Endothelial cell (in vitro differentiated cells): ENCODE measurements at regions not wholly inside any gene's neighbourhood (a gene's known extent, or its start where the extent isn't known, plus 50 kb on each side); places are given as distances from the start of the nearest gene placed in this dataset.

Experiments used
- DNase-seq: peaks from one replicate; pipeline ENCODE4 v3.0.0; 2021; ENCODE audit warnings: low spot score
- H3K27ac Mint-ChIP-seq: one replicate; pipeline ENCODE4 v1.8.0; 2021; ENCODE audit warnings: mixed read lengths, inconsistent platforms; ENCODE audit not compliant: unreplicated experiment
- H3K27me3 Mint-ChIP-seq: one replicate; pipeline ENCODE4 v1.8.0; 2021; ENCODE audit warnings: mild to moderate bottlenecking, moderate library complexity, mixed read lengths, inconsistent platforms; ENCODE audit not compliant: unreplicated experiment
- H3K36me3 Mint-ChIP-seq: one replicate; pipeline ENCODE4 v1.8.0; 2021; ENCODE audit warnings: mild to moderate bottlenecking, low read depth, mixed read lengths, inconsistent platforms; ENCODE audit not compliant: unreplicated experiment
- H3K4me1 Mint-ChIP-seq: one replicate; pipeline ENCODE4 v1.8.0; 2021; ENCODE audit warnings: mild to moderate bottlenecking, mixed read lengths, inconsistent platforms; ENCODE audit not compliant: unreplicated experiment
- H3K4me3 Mint-ChIP-seq: one replicate; pipeline ENCODE4 v1.8.0; 2021; ENCODE audit warnings: mild to moderate bottlenecking, mixed read lengths, inconsistent platforms; ENCODE audit not compliant: unreplicated experiment
- H3K9me3 Mint-ChIP-seq: one replicate; pipeline ENCODE4 v1.8.0; 2021; ENCODE audit warnings: mixed read lengths, inconsistent platforms; ENCODE audit not compliant: unreplicated experiment
- TF ChIP-seq, protein P1 (sequence below): fragments of 200-600 bp; sonication (generic); IDR thresholded peaks from one replicate; pipeline ENCODE4 v1.5.0; 2021; ENCODE audit warnings: antibody characterized with exemption; ENCODE audit not compliant: unreplicated experiment

DNA sequence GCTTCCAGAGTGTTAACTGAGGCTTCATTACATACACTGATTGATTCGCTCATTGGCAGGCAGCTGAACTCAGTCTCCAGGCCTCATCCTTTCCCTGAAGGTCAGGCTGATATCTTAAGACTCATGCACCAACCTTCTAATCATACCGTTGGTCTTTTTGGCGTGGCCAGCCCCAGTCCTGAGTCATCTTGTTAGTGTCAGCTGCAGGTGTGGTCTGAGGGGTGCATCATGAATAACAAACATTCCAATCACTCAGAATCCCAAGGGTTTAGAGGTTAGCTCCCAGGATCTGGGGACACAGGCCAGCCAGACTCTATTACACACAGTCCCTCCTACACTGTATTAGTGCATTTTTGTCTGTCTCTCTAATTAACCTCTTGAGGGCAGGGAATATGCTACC is 271.5 kb downstream of the HRH4 start:
- H3K4me3 Mint-ChIP-seq: no peak overlapping the region
- H3K27ac Mint-ChIP-seq: no peak overlapping the region
- peaks cover 2% of the 10 kb centered on the region for H3K27me3 Mint-ChIP-seq
- DNase-seq: no peak
- H3K36me3 Mint-ChIP-seq: no peaks in the 10 kb centered on the region
- no peaks in the 10 kb centered on the region for H3K4me1 Mint-ChIP-seq
- TF ChIP-seq, protein P1, sequence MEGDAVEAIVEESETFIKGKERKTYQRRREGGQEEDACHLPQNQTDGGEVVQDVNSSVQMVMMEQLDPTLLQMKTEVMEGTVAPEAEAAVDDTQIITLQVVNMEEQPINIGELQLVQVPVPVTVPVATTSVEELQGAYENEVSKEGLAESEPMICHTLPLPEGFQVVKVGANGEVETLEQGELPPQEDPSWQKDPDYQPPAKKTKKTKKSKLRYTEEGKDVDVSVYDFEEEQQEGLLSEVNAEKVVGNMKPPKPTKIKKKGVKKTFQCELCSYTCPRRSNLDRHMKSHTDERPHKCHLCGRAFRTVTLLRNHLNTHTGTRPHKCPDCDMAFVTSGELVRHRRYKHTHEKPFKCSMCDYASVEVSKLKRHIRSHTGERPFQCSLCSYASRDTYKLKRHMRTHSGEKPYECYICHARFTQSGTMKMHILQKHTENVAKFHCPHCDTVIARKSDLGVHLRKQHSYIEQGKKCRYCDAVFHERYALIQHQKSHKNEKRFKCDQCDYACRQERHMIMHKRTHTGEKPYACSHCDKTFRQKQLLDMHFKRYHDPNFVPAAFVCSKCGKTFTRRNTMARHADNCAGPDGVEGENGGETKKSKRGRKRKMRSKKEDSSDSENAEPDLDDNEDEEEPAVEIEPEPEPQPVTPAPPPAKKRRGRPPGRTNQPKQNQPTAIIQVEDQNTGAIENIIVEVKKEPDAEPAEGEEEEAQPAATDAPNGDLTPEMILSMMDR: no peak
- no peaks in the 10 kb centered on the region for H3K9me3 Mint-ChIP-seq

DNA sequence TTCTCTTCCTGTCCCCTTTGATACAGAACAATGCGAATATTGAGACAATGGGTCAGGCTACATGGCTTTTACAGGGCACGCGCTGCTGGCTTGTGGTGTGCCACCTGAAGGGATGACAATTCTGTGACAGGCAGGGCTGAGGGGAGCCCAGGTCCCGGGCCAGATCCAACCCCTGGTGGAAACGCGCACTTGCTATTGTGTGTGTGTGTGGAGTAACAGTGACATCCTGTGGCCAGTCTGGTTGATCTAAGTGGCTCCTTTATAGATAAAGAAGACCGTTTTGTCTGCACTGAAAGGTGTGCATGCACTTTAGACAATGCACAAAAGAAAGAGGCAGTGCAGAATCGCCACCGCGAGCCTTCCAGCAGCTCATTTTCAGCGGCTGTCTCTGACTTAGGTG is 273.6 kb downstream of the HRH4 start:
- Mint-ChIP-seq H3K27me3 (no peaks in the 10 kb centered on the region), H3K9me3 (no peaks in the 10 kb centered on the region), H3K4me1 (no peaks in the 10 kb centered on the region), H3K36me3 (no peaks in the 10 kb centered on the region), H3K27ac (no peak overlapping the region), H3K4me3 (no peak overlapping the region)
- peak; percentile 31 for DNase-seq
- TF ChIP-seq, protein P1: no peak

DNA sequence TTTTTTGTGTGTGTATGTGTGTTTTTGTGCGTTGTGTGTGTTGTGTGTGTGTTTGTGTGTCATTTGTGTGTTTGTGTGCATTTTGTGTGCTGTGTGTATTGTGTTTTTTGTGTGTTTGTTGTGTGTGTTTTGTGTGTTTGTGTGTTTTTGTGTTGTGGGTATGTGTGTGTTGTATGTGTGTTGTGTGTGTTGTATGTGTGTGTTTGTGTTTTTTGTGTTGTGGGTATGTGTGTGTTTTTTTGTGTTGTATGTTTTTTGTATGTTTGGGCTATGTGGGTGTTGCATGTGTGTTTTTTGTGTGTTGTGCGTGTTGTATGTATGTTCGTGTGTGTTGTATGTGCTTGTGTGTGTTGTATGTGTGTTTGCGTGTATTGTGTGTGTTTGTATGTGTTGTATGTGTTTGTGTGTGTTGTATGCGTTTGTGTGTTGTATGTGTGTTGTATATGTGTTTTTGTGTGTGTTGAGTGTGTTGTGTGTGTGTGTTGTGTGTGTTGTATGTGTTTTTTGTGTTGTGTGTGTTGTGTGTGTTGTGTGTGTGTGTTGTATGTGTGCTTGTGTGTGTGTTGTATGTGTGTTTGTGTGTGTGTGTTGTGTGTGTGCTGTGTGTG is 275.3 kb downstream of the HRH4 start:
- Mint-ChIP-seq H3K36me3 (no peaks in the 10 kb centered on the region), H3K4me1 (no peaks in the 10 kb centered on the region), H3K27me3 (no peaks in the 10 kb centered on the region), H3K27ac (no peak overlapping the region), H3K4me3 (no peak overlapping the region), H3K9me3 (no peaks in the 10 kb centered on the region)
- no peak for DNase-seq
- TF ChIP-seq, protein P1: no peak

DNA sequence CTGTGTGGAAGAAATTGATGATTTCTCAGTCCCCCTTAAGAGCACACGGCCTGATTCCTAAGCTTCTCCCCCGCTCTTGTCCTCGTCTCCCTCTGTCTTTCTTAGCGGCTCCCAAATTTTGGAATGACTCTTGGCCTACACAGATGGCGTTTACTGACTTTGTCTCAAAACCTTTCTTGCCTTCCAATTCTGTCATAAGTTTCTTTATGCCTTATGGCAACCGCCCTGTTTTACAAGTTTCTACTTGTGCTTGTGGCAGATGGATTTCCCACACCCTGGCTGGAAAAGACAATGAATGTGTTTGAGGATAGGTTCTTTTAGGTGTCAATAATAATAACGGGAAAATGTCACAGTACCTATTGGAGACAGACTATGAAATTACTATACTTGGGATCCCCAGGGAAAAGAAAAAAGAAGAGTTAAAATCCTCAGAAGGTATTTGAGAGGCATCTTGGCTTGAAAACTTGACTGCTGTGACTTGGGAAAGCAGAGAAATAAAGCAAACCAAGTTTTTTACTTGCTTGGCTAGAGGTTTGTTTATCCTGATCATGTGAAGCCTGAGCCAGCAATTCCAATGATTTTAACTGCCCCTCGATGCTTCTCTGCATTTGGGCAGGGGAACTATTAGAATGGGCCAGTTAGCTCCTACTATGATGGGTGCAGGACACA is 276.4 kb downstream of the HRH4 start:
- Mint-ChIP-seq H3K27ac (no peak overlapping the region), H3K27me3 (no peaks in the 10 kb centered on the region), H3K36me3 (no peaks in the 10 kb centered on the region), H3K4me1 (no peaks in the 10 kb centered on the region), H3K4me3 (no peak overlapping the region), H3K9me3 (no peaks in the 10 kb centered on the region)
- TF ChIP-seq, protein P1: no peak
- no peak for DNase-seq

DNA sequence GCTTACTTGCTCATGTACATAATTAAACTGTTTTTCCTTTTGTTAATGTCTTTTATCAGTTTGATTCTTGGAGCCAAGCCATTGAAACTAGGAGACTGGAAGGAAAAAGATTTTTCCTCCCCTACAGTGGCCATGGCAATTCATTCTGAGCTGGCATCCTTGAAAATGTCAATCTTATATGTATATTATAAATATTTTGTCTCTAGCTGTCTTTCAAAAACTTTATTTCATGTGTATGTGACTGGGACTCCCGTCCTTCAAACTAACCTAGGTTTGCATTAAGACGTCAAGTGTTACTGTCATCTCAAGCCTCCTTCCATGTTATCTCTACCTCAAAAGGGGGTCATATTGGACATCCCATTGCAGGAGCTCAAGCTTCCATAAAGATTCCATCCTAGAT is 280.4 kb downstream of the HRH4 start:
- H3K27me3 Mint-ChIP-seq: no peaks in the 10 kb centered on the region
- H3K4me3 Mint-ChIP-seq: no peak overlapping the region
- no peaks in the 10 kb centered on the region for H3K36me3 Mint-ChIP-seq
- DNase-seq: no peak
- no peak overlapping the region for H3K27ac Mint-ChIP-seq
- H3K4me1 Mint-ChIP-seq: no peaks in the 10 kb centered on the region
- TF ChIP-seq, protein P1: no peak
- H3K9me3 Mint-ChIP-seq: no peaks in the 10 kb centered on the region
